Nephron (organoid): ENCODE measurements at regions not wholly inside any gene's neighbourhood (a gene's known extent, or its start where the extent isn't known, plus 50 kb on each side); places are given as distances from the start of the nearest gene placed in this dataset.

ENCODE experiments used
- H3K27ac Mint-ChIP-seq, 3 experiments: 2 replicates each; pipeline ENCODE4 v1.8.0; 2020; ENCODE audit warnings: mixed read lengths in 3 of 3, mild to moderate bottlenecking in 2 of 3, moderate library complexity in 1 of 3
- H3K27me3 Mint-ChIP-seq: 2 replicates; pipeline ENCODE4 v1.8.0; 2021; ENCODE audit warnings: low read depth, mild to moderate bottlenecking, moderate library complexity, mixed read lengths
- H3K36me3 Mint-ChIP-seq: 2 replicates; pipeline ENCODE4 v1.8.0; 2020; ENCODE audit warnings: low read depth, mixed read lengths
- H3K4me1 Mint-ChIP-seq: 2 replicates; pipeline ENCODE4 v1.8.0; 2020; ENCODE audit warnings: mixed read lengths
- H3K4me3 Mint-ChIP-seq, 3 experiments: 2 replicates each; pipeline ENCODE4 v1.8.0; 2020; ENCODE audit warnings: mild to moderate bottlenecking in 3 of 3, mixed read lengths in 3 of 3, moderate library complexity in 2 of 3
- H3K9me3 Mint-ChIP-seq: 2 replicates; pipeline ENCODE4 v1.8.0; 2020; ENCODE audit warnings: mixed read lengths
- CTCF ChIP-seq, 3 experiments: fragments of 200-600 bp; sonication (generic); IDR thresholded peaks; one replicate each; pipeline ENCODE4 v1.5.0; 2021; ENCODE audit warnings: antibody characterized with exemption in 3 of 3; ENCODE audit not compliant: unreplicated experiment in 3 of 3

- H3K36me3 Mint-ChIP-seq, result no peaks in the 10 kb centered on the region
- no peak overlapping the region for H3K4me3 Mint-ChIP-seq
- no peaks in the 10 kb centered on the region for H3K27me3 Mint-ChIP-seq
- TF ChIP-seq CTCF (IDR thresholded peaks at IDR 0.05; ENCODE audit: unreplicated experiment in 3 of 3), result no peak
- H3K27ac Mint-ChIP-seq, result no peak overlapping the region
- H3K4me1 Mint-ChIP-seq, result no peaks in the 10 kb centered on the region
- H3K9me3 Mint-ChIP-seq, result no peaks in the 10 kb centered on the region
Measured at GRCh38 chr3:181541414-181541813, 170.3 kb upstream of the SOX2 start.

GRCh38 chr3:181534781-181535221 lies 176.9 kb upstream of the SOX2 start:
- Mint-ChIP-seq H3K27me3 (no peaks in the 10 kb centered on the region), H3K4me1 (no peaks in the 10 kb centered on the region), H3K4me3 (no peak overlapping the region), H3K36me3 (no peaks in the 10 kb centered on the region), H3K27ac (no peak overlapping the region), H3K9me3 (no peaks in the 10 kb centered on the region)
- TF ChIP-seq CTCF (IDR thresholded peaks at IDR 0.05; ENCODE audit: unreplicated experiment in 3 of 3), result no peak

GRCh38 chr3:181533811-181534210 lies 177.9 kb upstream of the SOX2 start:
- Mint-ChIP-seq H3K27me3 (no peaks in the 10 kb centered on the region), H3K4me1 (no peaks in the 10 kb centered on the region), H3K9me3 (no peaks in the 10 kb centered on the region), H3K27ac (no peak overlapping the region), H3K36me3 (no peaks in the 10 kb centered on the region), H3K4me3 (no peak overlapping the region)
- TF ChIP-seq CTCF (IDR thresholded peaks at IDR 0.05; ENCODE audit: unreplicated experiment in 3 of 3), result no peak

- no peak for TF ChIP-seq CTCF (IDR thresholded peaks at IDR 0.05; ENCODE audit: unreplicated experiment in 3 of 3)
- no peak overlapping the region for H3K27ac Mint-ChIP-seq
- H3K9me3 Mint-ChIP-seq, result peaks cover 6% of the 10 kb centered on the region
- H3K27me3 Mint-ChIP-seq, result no peaks in the 10 kb centered on the region
- H3K36me3 Mint-ChIP-seq, result no peaks in the 10 kb centered on the region
- H3K4me3 Mint-ChIP-seq, result no peak overlapping the region
- no peaks in the 10 kb centered on the region for H3K4me1 Mint-ChIP-seq
Measured at GRCh38 chr3:181530584-181530983, 181.1 kb upstream of the SOX2 start.

- H3K4me1 Mint-ChIP-seq, result no peaks in the 10 kb centered on the region
Measured at GRCh38 chr3:181521831-181522230, 189.9 kb upstream of the SOX2 start.

More at GRCh38 chr3:181521831-181522230, 189.9 kb upstream of the SOX2 start:
- Mint-ChIP-seq H3K4me3 (no peak overlapping the region), H3K9me3 (peaks cover 18% of the 10 kb centered on the region), H3K36me3 (no peaks in the 10 kb centered on the region), H3K27ac (no peak overlapping the region), H3K27me3 (no peaks in the 10 kb centered on the region)
- TF ChIP-seq CTCF (IDR thresholded peaks at IDR 0.05; ENCODE audit: unreplicated experiment in 3 of 3), result no peak
